Smooth muscle cell (in vitro differentiated cells): ENCODE measurements at regions not wholly inside any gene's neighbourhood (a gene's known extent, or its start where the extent isn't known, plus 50 kb on each side); places are given as distances from the start of the nearest gene placed in this dataset.

Source experiments
- DNase-seq: peaks from one replicate; lab custom pipeline; 2025; ENCODE audit not compliant: unreplicated experiment; lab: John Stamatoyannopoulos, UW
- H2AFZ ChIP-seq: fragments of 200-600 bp; sonication (generic); 2 replicates; pipeline ENCODE4 v1.6.0; 2016; ENCODE audit warnings: antibody characterized with exemption, low read depth, mild to moderate bottlenecking
- H3F3A ChIP-seq: fragments of 200-600 bp; sonication (generic); 2 replicates; pipeline ENCODE4 v1.6.0; 2017; ENCODE audit warnings: antibody characterized with exemption, low read depth
- H3K27ac ChIP-seq: fragments of 200-600 bp; sonication (generic); 2 replicates; pipeline ENCODE4 v1.5.1; 2016; ENCODE audit warnings: low read depth, mild to moderate bottlenecking
- H3K27me3 ChIP-seq: fragments of 200-600 bp; sonication (generic); 2 replicates; pipeline ENCODE4 v1.6.1; 2016; ENCODE audit warnings: low read depth, mild to moderate bottlenecking
- H3K36me3 ChIP-seq: fragments of 200-600 bp; sonication (generic); 2 replicates; pipeline ENCODE4 v1.5.1; 2016; ENCODE audit warnings: low read depth
- H3K4me1 ChIP-seq: fragments of 200-600 bp; sonication (generic); 2 replicates; pipeline ENCODE4 v1.5.1; 2016; ENCODE audit warnings: low read depth
- H3K4me2 ChIP-seq: fragments of 200-600 bp; sonication (generic); 2 replicates; pipeline ENCODE4 v1.6.0; 2016; ENCODE audit warnings: mild to moderate bottlenecking
- H3K4me3 ChIP-seq: fragments of 200-600 bp; sonication (generic); 2 replicates; pipeline ENCODE4 v1.5.1; 2016; ENCODE audit warnings: mild to moderate bottlenecking
- H3K79me2 ChIP-seq: fragments of 200-600 bp; sonication (generic); 2 replicates; pipeline ENCODE4 v1.6.0; 2016; ENCODE audit warnings: low read depth, mild to moderate bottlenecking
- H3K9ac ChIP-seq: fragments of 200-600 bp; sonication (generic); 2 replicates; pipeline ENCODE4 v1.6.0; 2016; ENCODE audit warnings: low read depth
- H3K9me3 ChIP-seq: fragments of 200-600 bp; sonication (generic); replicated peaks from 2 replicates; pipeline ENCODE4 v1.5.1; 2016; ENCODE audit warnings: low read depth
- H4K20me1 ChIP-seq: fragments of 200-600 bp; sonication (generic); 2 replicates; pipeline ENCODE4 v1.6.0; 2016; ENCODE audit warnings: low read depth
- WGBS: methylation state at CpG from one replicate; pipeline ENCODE4 v1.1.7; 2016; ENCODE audit warnings: low lambda C conversion rate; 5-methylcytosine and 5-hydroxymethylcytosine counted together
- TF ChIP-seq, protein P1 (sequence below): fragments of 200-600 bp; sonication (generic); IDR thresholded peaks from 2 replicates; pipeline ENCODE4 v1.5.1; 2017; ENCODE audit warnings: borderline replicate concordance, mild to moderate bottlenecking, antibody characterized with exemption; ENCODE audit not compliant: insufficient read depth, poor library complexity, severe bottlenecking

DNA sequence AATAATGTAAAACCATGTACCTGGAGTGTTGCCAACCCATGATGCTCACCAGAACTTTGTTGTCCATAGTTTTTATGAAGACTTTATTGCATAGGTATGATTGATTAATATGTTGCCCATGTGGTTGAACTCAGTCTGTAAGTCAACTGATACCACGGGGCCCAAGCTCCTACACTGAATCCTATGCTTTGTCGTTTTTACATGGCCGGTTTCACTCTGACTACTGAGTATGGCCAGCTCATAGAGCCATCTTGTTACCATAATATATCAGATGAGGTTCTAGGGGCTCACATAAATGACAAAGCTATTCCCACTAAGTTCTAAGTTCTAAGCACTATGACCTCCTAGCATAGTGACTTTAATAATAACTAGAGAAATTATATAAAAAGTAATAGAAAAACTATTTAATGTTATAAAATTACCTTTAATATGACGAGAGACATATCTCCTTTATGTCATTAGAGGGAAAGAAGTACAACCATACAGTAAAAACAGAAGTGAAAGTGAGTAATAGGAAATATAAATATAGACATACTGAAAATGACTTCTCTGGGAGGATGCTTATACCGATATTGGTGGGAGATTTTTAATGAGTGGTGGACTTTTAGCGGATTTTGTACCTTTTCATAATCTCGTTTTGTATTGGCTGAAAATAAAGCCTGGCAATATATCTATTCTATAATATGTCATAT lies 983.4 kb upstream of the PRMT6 start:
- Histone ChIP-seq H2AFZ (no peak overlapping the region), H3F3A (no peaks in the 10 kb centered on the region), H3K36me3 (no peaks in the 10 kb centered on the region), H3K27ac (no peak overlapping the region), H3K79me2 (no peaks in the 10 kb centered on the region), H3K4me3 (no peak overlapping the region), H3K27me3 (no peaks in the 10 kb centered on the region), H3K9ac (no peak overlapping the region), H3K9me3 (no peaks in the 10 kb centered on the region), H4K20me1 (no peaks in the 10 kb centered on the region), H3K4me2 (no peak overlapping the region), H3K4me1 (no peaks in the 10 kb centered on the region)
- DNase-seq: no peak
- TF ChIP-seq, protein P1, sequence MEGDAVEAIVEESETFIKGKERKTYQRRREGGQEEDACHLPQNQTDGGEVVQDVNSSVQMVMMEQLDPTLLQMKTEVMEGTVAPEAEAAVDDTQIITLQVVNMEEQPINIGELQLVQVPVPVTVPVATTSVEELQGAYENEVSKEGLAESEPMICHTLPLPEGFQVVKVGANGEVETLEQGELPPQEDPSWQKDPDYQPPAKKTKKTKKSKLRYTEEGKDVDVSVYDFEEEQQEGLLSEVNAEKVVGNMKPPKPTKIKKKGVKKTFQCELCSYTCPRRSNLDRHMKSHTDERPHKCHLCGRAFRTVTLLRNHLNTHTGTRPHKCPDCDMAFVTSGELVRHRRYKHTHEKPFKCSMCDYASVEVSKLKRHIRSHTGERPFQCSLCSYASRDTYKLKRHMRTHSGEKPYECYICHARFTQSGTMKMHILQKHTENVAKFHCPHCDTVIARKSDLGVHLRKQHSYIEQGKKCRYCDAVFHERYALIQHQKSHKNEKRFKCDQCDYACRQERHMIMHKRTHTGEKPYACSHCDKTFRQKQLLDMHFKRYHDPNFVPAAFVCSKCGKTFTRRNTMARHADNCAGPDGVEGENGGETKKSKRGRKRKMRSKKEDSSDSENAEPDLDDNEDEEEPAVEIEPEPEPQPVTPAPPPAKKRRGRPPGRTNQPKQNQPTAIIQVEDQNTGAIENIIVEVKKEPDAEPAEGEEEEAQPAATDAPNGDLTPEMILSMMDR: no peak
- 84% methylated on average over 7 of the region's 7 CpGs for WGBS

DNA sequence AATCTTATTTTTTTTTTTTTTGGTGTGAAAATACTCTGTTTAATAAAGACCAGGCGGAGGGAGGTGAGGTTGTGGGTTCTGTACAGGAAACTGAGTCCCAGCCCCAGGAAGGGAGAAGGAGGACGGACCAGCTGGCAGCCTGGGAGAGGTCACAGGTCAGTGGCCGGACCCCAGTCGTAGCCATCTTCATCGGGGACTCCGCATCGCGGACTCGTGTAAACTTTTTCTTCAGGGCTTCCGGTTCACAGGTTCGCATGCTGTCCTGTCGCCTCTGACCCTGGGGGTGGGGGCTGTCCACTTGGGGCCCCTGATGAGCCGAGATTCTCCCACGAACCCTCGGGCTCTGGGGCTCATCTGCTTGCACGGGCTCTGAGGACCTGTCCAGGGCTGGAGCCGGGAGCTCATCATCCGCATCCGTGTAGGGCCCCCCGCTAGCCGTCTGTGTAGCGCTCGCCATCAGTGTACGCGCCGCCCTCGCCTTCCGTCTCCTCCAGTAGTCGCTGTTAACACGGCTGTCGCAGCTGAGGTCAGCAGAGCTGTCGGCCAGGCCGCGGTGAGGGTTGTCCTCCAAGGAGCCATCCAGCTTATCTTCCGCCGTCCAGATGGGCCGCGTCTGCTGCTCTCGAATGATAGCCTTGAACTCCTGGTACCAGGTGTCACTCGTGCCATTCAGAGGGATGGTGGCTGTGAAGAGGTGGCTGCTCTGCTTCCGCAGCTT lies 975.7 kb upstream of the PRMT6 start:
- Histone ChIP-seq H3K4me3 (no peak overlapping the region), H3K4me2 (no peak overlapping the region), H3K4me1 (no peaks in the 10 kb centered on the region), H2AFZ (no peak overlapping the region), H3K36me3 (no peaks in the 10 kb centered on the region), H3K27me3 (no peaks in the 10 kb centered on the region), H3K79me2 (no peaks in the 10 kb centered on the region), H3K9ac (no peak overlapping the region), H3K27ac (no peak overlapping the region), H3K9me3 (no peaks in the 10 kb centered on the region), H4K20me1 (no peaks in the 10 kb centered on the region), H3F3A (no peaks in the 10 kb centered on the region)
- TF ChIP-seq, protein P1: no peak
- 91% methylated on average over 41 of the region's 41 CpGs for WGBS
- DNase-seq: no peak

DNA sequence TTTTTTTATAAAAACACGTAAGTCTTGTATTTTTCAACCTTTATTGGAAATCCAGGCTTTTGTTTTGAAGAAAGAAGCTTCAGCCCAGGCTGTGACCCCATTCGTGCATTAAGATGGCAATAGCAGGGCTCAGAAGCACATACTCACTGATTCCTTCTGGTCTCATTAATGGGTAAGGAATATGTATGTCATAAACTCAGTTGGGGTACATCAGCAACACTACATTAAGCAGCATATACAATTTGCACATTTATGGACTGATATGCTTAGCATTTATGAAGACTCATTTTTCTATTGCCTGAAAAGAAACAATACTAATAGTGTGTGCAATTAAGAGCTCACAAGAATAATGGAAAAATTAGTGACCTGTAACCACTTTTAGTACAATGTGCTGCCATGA lies 945.4 kb upstream of the PRMT6 start:
- DNase-seq: no peak
- Histone ChIP-seq H3K4me1 (no peaks in the 10 kb centered on the region), H3K4me2 (no peak overlapping the region), H3K27me3 (no peaks in the 10 kb centered on the region), H4K20me1 (no peaks in the 10 kb centered on the region), H3K79me2 (no peaks in the 10 kb centered on the region), H3K9me3 (no peaks in the 10 kb centered on the region), H3K36me3 (no peaks in the 10 kb centered on the region), H3K9ac (no peak overlapping the region), H2AFZ (no peak overlapping the region), H3K4me3 (no peak overlapping the region), H3K27ac (no peak overlapping the region), H3F3A (no peaks in the 10 kb centered on the region)
- TF ChIP-seq, protein P1: no peak
- 81% methylated on average over 2 of the region's 2 CpGs for WGBS
